DMS53 treated with DMSO at 0.1 percent for 48 hours (cell line): ENCODE measurements at regions not wholly inside any gene's neighbourhood (a gene's known extent, or its start where the extent isn't known, plus 50 kb on each side); places are given as distances from the start of the nearest gene placed in this dataset.

Source experiments
- DNase-seq: peaks from one replicate; lab custom pipeline; 2025; ENCODE audit not compliant: unreplicated experiment; lab: John Stamatoyannopoulos, UW

DNA sequence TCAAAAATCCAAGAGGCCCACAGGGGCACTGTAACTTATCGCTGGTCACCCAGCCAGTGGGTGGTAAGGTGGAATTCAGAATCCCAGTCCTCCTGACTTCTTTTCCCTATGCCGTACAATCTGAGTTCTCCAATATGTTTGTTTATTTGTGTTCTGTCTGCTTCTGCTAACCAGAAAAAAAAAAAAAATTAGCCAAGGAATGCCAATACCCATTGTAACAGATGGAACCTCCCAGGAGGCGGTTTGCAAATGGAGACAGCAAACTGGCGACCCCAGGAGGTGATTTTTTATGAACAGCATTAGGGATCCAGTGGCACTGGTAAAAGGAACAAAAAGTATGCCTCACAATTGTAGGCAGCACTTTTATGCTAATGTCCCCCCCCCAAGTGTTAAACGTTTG is 189.0 kb upstream of the FGGY start:
- no peak for DNase-seq

DNA sequence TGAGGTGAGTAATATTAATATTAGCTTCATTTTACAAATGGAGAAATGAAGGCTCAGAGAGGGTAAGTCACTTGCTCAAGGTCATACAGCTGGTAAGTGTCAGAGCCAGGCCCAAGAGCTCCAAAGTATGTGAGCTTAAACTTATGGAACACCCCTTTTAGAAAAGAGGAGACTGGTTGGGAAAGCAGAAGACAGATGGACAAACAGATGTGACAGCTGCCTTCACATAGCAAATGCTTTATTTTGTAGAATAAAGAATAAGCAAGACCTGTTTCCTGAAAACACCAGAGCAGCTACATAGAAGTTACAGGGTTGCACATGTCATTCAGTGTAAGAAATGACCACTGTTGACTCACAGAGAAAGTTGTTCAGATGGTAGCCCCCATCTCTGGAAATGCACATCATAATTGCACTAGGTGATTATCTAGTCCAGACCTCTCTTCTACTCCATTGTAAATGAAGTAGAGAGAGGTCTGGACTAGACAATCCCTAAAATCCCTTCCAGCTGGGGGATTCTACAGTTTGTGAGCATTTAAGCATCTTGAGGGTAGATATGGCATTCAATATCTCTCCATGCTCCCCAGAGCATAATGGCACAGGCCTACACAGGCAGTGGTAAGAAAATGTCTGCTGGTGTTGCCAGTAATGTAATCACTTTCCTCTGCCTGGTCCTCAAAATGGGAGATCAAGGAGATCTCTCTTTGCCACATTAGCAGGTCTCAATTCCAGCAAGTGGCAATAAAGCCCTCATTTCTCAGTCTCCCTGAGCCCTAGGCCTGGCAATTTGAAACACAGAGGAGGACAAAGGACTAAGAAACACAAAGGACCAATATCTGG is 188.2 kb upstream of the FGGY start:
- no peak for DNase-seq

DNA sequence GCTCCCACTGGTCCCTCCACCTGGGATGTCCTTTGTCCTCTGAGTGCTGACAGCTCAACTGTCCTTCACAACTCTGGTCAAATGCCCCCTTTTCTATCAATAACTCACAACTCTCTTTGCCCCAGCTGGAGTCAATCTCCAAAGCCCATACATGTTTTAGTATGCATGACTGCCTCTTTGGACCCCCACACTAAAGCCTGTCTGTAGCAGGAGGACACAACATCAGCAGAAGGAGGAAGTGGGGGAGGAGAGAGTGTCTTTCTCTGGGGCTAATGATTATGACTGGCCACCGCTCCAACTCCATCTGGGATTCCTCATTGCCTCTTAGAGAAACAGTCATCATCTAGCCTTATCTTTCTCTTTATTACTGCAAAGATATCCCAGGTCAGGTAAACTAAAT is 186.6 kb upstream of the FGGY start:
- no peak for DNase-seq

DNA sequence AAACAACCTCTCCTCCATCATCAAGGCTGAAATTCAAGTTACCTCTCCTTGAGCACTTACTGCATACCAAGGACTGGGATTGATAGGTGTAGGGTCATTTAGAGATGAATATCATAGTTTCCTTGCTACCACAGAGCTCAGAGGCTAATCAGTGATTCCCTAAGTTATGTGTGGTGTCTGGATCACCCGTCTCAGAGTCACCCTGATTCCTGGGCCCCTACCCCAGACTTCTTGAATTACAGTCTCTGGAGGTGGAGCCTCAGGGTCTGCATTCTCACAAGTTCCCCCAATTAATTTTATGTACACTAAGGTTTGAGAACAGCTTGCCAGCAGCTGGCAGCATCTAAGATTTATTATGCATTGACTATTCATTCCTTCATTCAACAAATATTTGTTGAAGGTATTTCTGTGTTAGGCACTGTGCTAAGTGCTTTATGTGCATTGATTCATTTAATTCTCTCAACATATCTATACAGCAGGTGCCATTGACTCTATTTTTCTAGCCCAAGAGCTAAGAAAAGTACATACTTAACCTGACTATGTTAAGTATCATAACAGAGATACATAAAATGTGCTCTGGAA is 182.9 kb upstream of the FGGY start:
- DNase-seq = no peak

DNA sequence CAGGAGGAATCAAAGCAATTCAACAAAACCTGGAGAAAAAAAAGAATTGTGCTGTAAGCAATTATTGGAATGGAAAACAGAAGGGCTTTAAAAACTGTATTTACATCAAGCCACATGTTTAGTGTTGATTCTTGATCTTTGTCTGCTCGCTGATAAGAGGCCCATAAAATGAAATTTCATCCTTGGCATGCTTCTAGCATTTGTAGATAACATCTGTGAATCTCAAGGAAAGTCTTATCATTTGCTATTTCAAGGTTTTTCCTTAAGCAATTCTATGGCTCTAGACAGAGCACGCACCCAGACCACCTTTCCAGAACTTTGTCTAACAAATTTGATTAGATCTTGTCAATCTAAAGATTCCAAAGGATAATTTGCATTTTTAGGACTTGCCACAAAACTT is 181.0 kb upstream of the FGGY start:
- DNase-seq = no peak

DNA sequence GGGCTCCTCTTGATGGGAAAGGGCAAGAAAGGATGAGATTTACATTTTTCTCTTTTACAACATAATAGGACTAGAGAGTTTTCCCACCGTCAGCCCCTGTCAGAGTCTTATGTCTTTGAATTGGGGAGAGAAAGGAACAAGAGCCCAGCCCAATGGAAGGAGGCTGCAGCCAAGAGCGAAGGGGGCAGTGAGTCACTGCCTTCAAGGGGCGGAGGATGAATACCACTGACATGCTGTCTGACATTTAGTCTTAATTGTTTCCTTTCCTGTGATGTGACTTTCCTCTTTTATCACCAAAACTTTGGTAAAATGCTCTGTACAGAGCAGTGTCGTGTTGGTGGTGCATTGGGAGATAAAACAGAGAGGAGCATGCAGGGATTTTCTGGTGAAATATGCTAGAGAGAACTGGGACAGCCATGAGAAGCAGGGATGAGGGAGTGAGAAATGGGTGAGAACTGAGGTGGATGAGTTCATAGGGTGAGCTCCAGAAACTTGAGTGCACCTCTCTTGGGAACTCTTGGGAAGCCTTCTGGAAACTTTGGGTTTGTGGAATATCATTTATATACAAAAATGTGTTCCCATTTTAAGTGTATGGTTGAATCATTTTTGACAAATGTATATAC is 179.9 kb upstream of the FGGY start:
- DNase-seq = no peak

DNA sequence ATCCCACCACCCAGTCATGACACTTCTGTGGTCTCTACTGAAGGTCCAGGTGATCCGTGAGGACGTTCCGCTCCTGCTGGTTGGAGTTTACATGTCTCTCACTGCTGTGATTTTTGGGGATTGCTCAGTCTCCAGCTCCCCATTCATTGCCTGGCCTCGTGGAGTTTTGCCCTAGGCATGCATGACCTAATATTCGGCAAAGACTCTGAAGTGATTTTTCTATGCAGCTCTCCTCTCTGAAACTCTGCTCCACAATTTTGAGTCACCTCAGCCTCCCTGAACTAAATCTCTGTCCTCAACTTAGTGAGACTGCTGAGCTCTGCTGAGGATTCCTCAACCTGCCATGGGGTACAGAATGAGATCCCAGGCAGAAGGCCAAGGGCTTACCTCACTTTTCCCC is 174.4 kb upstream of the FGGY start:
- no peak for DNase-seq

DNA sequence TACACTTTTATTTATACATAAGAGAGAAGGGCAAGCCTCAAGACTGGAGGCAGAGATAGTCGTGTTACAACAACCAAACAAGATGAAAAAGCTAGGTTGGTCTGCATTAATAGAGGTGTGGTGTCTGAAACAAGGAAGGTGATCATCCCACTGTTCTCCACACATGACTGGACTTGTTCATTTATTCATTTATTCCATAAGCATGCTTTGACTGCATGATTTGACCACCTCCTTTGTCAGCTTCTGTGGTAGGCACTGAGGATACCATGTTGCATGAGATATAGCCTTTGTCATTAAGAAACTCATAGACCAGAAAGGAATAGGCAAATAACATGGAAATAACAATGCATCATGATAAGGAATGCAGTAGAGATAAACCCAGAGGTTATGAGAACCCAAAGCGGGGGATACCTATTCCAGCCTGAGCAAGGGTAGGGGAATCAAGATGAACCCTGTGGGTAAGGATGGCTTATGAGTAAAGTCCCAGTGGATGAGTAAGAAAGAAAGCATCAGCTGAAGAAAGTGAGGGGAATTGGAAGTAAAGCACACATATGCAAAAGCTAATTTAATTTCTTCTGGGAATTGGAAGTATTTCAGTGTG is 173.7 kb upstream of the FGGY start:
- DNase-seq = no peak

DNA sequence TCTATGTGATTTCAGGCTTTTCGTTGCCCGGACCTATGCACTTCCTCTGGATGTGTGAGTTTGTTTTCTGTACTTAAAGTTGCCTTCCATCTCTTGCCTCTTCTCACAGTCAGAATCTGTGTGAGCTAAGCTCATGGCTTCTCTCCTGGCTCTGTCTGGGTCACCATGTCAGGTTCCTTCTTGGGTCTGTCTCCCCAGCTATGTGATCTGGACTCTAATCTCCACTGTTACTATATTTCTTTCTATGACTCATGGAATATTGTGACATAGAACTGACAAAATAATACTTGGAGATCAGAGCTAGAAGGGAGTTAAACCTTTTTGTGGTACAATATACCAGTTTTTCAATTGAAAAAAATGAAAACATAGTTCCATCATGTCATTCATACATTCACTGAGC is 172.7 kb upstream of the FGGY start:
- no peak for DNase-seq

DNA sequence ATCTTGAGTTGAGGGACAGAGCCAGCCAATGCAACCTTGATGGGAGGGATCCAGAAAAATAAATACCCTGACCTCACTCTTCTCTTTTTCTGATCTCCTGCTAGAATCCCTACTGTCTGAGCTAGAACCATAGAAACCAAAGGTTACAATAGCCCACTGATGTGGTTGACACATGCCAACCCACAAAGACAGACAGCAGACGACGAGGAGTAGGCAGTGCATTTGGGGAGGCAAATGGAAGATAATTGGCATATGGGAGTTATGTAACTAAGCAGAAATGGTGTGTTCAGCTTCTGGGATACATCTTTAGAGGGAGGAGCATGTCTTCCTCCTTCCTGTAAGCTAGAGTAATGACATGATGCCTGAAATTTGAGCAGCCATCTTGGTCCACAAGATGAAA is 171.7 kb upstream of the FGGY start:
- DNase-seq = no peak

DNA sequence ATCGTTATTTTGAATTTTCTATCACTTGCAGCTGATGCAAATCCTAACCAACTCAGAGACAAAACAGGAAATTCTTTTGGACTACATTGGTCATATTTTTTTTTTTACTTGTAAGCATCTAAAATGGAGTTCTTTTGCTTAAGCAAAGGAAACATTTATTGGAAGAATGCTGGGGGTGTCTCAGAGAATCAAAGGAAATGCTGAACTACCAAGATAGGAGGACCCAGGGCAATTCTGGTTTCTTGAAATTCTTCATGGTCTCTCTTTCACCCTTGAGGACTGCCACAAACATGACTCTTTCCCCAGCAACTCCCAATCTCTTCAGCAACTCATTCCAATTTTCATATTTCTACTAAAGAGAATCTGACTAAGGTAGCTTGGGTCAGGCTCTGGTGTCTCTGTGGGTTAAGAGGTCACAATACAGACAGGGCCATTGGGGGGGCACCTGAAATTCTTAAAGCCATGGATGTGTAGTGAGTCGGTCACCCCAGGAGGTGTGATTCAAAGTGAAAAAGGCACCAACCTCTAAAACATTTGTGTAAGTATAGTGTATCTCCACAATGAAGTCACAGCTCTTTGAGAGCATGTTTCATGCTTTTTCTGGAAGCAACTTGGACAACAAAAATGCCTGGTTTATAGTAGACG is 171.1 kb upstream of the FGGY start:
- no peak for DNase-seq

DNA sequence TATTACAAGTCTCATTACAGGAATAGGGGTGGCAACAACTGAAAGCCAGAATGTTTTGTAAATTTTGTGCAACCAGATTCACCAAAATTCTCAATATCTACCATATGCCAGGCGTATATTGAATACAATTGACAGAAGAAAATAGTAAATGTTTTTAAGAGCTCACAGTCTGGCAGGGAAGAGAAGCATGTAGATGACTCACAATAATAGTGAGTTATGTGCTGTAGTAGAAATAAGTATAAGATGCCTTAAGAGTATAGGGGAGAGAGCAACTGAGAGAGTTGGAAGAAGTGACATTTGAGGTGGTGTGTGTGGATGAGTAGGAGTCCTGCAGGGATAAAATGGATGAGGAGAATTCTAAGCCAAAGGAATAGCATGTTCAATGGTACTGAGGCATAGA is 170.5 kb upstream of the FGGY start:
- DNase-seq = no peak

DNA sequence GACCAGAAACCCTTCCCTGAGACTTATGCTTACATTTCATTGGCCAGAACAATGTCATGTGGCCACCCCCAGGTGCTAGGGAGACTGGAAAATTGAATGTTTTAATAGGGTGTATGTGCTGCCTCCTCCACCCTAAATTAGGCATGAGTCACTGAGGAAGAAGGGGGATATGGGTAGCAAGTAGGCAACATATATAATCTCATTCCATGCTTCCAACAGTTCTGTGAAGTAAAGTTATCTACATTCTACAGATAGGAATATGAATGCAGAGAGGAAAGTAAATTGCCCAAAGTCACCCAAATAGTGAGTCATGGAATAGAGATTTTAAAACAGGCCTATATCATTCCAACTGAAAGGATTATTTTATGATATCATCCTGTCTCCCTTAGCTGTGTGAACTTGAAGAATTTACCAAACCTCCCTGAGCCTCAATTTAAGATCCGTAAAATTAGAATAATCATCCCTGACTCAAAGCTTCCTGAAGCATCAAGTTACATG is 168.6 kb upstream of the FGGY start:
- no peak for DNase-seq

DNA sequence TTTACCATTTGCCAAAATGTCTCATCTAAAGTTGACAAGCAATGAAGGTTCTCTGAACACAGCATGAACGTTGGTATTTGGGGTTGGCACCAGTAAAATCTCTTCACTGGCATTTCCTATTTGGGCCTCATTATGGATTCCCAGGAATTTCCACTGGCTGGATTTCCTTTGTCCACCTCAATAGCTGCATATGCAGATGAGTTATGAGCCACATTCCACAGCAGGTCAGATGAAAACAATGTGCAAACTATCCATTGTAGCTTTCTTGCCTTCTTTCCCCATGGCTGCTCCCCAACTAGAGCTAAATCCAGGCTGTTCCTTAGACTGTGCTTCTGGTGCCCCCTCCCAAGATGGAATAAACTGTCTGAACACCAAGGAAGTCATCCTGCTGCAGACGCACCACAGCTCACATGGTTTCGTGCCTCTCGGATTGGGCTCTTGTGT is 168.1 kb upstream of the FGGY start:
- DNase-seq = no peak

DNA sequence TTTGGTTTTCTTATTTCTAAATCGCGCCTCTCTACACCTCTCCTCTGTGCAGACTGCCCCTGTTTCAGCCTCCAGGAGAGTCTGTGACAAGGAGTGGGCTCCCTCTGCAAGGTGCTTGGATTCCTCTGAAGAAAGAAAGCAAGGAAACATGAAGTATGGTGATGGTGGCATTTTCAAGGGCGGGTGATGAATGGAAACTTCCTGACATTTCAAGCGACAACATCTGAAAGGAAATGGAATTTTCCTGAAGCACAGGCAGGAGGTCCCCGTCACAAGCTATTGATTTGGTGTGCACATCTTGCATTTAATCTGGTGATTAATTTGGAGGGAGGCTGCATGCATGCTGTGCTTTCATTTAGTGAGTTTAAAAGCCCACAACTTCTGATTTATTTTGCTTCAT is 164.6 kb upstream of the FGGY start:
- no peak for DNase-seq

DNA sequence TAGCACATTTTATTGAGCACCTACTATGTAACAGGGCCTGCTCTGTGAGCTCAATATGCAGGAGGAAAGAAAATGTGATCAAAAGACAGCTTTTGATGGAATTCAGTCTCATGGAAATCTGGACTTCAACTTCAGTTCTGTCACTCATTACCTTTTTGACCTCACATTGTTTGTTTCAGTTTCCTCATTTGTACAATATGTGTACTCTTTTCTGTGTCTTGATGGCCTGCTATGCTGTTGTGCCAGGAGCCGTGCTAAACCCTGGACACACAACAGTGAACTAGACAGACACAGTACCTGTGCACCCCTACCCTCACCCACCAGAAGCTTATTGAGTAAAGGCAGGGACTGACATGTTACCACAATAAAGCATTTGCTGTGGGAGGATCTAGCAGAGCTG is 162.9 kb upstream of the FGGY start:
- no peak for DNase-seq

DNA sequence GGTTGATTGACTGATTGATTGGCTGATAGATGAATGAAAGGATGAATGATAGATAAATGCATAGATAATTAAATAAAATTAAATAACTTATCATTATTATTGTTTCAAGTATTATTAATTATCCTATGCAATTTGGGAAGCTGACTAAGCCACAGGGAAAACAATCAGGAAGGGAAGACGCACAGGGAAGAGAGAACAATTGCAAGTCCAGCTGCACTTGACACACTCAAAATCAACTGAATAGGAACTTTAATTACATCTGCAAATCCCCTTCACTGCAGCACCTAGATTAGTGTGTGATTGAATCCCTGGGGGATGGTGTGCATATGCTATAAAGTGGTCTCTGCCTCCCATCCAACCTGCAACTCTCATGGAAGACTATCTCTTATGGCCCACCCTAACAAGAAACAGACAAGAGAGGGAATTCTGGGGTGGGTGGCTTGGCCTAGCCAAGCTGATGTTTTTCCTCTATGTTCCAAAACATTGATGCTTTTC is 161.1 kb upstream of the FGGY start:
- no peak for DNase-seq

DNA sequence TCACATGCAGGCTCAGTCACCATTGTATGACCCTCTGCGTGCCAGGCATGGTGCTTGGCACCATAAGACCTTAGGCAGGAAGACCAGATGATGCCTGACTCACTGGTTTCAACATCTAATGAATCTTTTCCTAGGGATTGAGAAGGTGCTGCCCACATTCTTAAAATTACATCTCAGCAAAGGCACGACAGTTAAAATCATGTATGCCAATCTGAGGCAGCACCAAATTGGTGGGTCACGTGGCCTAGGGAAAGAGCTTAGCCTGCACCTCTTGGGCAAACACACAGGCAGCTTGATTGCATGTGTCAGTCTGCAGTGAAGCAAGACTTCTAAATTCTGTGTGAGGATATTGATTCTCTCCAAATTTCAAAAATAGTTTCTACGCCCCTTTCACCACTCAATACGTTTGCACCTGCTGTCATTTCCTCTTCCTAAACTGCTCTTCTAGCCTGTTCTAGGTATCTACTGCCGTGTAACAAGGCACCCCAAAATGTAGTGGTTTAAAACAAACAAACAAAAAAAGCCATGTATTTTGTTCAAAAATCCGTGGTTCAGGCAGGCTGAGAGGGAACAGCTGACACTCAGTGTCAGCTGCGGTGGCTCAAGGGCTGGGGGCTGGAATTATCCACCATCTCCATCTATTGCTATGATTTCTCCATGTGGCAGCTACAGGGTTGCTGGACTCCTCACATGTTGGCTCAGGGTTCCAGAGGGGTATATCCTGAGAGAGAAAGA is 160.2 kb upstream of the FGGY start:
- DNase-seq = no peak

DNA sequence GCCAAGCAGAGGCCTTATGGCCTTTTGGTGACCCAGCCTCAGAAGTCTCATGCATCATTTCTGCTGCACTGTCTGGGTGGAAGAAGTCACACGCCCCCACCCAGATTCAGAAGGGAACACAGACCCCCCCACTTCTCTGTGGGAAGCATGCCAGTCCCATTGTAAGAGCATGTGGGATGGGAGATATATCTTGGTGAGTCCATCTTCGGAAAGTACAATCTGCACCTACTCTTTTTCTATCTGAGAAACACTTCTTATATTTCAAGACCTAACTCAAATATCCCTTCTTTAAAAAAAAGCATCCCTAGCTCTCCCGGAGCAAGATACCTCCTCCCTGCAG is 159.6 kb upstream of the FGGY start:
- no peak for DNase-seq

DNA sequence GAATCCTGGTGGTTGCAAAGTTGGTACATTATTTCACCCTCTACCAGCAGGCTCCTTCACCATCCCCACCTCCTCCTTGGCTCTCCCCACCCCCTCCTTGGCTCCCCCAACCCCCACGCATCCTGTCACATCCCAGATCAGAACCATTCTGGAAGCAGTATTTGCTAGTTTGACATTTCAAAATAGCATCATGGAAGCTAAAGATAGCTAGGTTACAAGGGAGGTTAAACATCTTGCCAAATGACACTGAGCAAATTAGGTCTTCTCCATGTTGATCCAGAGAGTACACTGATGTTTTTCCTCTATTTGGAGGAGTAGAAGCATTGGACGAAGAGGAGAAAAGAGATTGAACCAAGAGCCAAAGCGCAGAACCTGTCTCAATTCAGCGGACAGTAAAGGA is 158.9 kb upstream of the FGGY start:
- DNase-seq = no peak

DNA sequence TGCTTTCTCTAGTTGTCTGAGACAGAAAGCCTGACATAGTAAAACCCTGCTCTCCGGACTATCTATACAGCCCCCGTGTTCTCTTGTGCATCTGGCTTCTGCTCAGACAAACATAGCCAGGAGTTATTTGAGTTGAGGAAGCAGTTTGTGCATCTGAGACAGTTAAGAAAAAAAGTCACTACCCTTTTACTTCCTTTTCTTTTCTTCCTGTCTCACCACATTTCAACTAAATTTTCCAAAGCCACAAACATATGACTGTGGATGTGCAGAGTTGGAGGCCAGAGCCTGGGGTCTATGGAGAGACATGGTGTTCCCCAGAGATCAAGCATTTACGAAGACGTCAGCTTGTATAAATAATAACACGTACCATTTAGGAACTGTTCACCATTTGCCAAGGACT is 158.5 kb upstream of the FGGY start:
- DNase-seq = no peak
